Sigmoid colon (tissue), 6 donors: ENCODE measurements at regions not wholly inside any gene's neighbourhood (a gene's known extent, or its start where the extent isn't known, plus 50 kb on each side); places are given as distances from the start of the nearest gene placed in this dataset.

Experiments used
- DNase-seq: peaks from one replicate; pipeline ENCODE4 v3.0.0-alpha.2; 2019
- H3K27ac ChIP-seq, 4 donors: fragments of 200-600 bp; sonication (generic); one replicate each; pipeline ENCODE4 v1.5.1; 2016 to 2019; ENCODE audit warnings: mild to moderate bottlenecking in 1 of 4
- H3K27me3 ChIP-seq, 3 donors: fragments of 200-600 bp; sonication (generic); one replicate each; pipeline ENCODE4 v1.5.1; 2019; ENCODE audit warnings: mild to moderate bottlenecking in 1 of 3
- H3K36me3 ChIP-seq, 4 donors: fragments of 200-600 bp; sonication (generic); one replicate each; pipeline ENCODE4 v1.5.1; 2016 to 2019
- H3K4me1 ChIP-seq, 4 donors: fragments of 200-600 bp; sonication (generic); one replicate each; pipeline ENCODE4 v1.5.1; 2017 to 2019
- H3K4me3 ChIP-seq, 4 donors: fragments of 200-600 bp; sonication (generic); one replicate each; pipeline ENCODE4 v1.5.1; 2017 to 2019; ENCODE audit warnings: mild to moderate bottlenecking in 2 of 4, moderate library complexity in 1 of 4
- H3K9me3 ChIP-seq, 4 donors: fragments of 200-600 bp in 3 of 4; sonication (generic) in 3 of 4; one replicate each; pipeline versions ENCODE4 v1.5.1 to v1.6.1; 2013 to 2019
- EP300 ChIP-seq, 4 donors: sonication (generic); formaldehyde crosslinking; IDR thresholded peaks; one replicate each; pipeline ENCODE4 v1.6.1; 2017; ENCODE audit warnings: antibody characterized with exemption in 4 of 4
- POLR2A ChIP-seq, 2 donors: fragments of 450-650 bp; IDR thresholded peaks; one replicate each; pipeline ENCODE4 v1.6.1; 2016; ENCODE audit warnings: antibody characterized with exemption in 2 of 2, mild to moderate bottlenecking in 2 of 2, moderate library complexity in 2 of 2
- POLR2AphosphoS5 ChIP-seq, 4 donors: sonication (generic); formaldehyde crosslinking; IDR thresholded peaks; one replicate each; pipeline ENCODE4 v1.6.1; 2017; ENCODE audit warnings: antibody characterized with exemption in 4 of 4
- WGBS, 2 donors: extraction: QIAGEN DNeasy Blood & Tissue Kit; methylation state at CpG; one replicate each; pipeline ENCODE4 v1.1.7; 2013; 5-methylcytosine and 5-hydroxymethylcytosine counted together
- intact Hi-C: fragments of 100-400 bp; cut with DNase I; formaldehyde crosslinking; loops from one replicate; pipeline ENCODE4 v1.15.1; 2023
- TF ChIP-seq, protein P1 (sequence below), 4 experiments: fragments of 450-650 bp in 3 of 4; fragments of 200-600 bp in 1 of 4; IDR thresholded peaks; one replicate each; pipeline ENCODE4 v1.5.1; 2016 to 2019; ENCODE audit warnings: antibody characterized with exemption in 4 of 4, mild to moderate bottlenecking in 3 of 4, moderate library complexity in 2 of 4
- donor health status: healthy with polysubstance abuse.
- donor health status: healthy.

DNA sequence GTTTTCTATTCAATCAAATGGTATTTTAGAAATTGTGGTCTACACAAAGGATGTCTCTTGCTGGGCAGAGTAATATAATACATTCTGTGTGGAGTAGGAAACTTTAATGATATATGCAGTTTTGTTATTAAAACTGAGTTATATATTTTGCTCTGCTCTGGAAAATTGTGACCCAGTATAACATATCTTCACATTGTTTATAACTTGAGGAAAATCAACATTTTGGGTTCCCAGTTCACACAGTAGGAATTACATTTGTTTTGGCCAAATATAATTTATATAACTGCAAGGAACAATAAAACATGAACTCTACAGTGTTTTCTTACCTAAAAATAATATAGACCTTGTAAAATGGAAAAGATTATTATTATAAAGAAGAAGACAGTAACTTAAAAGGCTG lies 372.4 kb downstream of the OSR1 start:
- TF ChIP-seq POLR2A (IDR thresholded peaks at IDR 0.05) (no peak), EP300 (IDR thresholded peaks at IDR 0.05) (no peak), POLR2AphosphoS5 (IDR thresholded peaks at IDR 0.05) (no peak)
- TF ChIP-seq, protein P1, sequence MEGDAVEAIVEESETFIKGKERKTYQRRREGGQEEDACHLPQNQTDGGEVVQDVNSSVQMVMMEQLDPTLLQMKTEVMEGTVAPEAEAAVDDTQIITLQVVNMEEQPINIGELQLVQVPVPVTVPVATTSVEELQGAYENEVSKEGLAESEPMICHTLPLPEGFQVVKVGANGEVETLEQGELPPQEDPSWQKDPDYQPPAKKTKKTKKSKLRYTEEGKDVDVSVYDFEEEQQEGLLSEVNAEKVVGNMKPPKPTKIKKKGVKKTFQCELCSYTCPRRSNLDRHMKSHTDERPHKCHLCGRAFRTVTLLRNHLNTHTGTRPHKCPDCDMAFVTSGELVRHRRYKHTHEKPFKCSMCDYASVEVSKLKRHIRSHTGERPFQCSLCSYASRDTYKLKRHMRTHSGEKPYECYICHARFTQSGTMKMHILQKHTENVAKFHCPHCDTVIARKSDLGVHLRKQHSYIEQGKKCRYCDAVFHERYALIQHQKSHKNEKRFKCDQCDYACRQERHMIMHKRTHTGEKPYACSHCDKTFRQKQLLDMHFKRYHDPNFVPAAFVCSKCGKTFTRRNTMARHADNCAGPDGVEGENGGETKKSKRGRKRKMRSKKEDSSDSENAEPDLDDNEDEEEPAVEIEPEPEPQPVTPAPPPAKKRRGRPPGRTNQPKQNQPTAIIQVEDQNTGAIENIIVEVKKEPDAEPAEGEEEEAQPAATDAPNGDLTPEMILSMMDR (IDR thresholded peaks at IDR 0.05) = no peak
- intact Hi-C loops = no loop called here
- H3K27me3 ChIP-seq = no peaks in the 10 kb centered on the region
- H3K4me1 ChIP-seq = peaks cover 0 to 44% (median 25%) of the 10 kb centered on the region in 4 donors
- H3K4me3 ChIP-seq = no peak overlapping the region
- no peak overlapping the region for H3K27ac ChIP-seq
- DNase-seq = no peak
- H3K9me3 ChIP-seq = no peaks in the 10 kb centered on the region
- H3K36me3 ChIP-seq = no peaks in the 10 kb centered on the region

DNA sequence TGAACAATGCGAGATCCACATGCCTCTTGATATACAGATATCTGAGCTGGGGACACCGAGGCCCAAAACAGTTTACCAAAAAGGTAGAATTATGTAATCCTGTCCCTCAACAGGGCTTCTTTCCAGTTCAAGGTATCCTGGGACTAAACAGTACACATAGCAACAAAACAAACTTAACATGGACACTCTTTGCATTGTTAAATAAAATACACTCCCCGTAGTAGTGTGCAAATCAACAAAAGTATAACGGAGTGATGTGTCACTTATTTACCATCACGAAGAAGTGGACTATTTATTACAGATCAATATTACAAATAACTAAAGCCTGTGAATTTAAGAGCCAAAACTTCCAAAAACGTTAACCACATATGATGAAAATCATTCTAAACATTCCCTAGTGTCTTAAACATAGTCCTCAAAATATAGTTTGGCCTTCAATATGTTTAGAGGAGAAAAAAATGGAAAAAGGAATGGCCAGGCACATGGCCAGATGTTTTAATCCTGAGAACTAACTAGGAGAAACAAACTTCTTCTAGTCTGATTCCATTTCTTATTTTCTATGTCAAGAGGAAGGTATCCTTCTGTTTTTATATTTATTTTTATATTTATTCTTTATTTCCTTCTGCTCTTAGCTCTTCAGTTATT lies 377.5 kb downstream of the OSR1 start:
- Histone ChIP-seq H3K4me3 (no peak overlapping the region), H3K36me3 (no peaks in the 10 kb centered on the region), H3K4me1 (peaks cover 0 to 41% (median 31%) of the 10 kb centered on the region in 4 donors), H3K27ac (no peak overlapping the region), H3K9me3 (no peaks in the 10 kb centered on the region), H3K27me3 (no peaks in the 10 kb centered on the region)
- intact Hi-C loops = loop anchor here (2.0 kb wide), 1 partner anchor 228 kb away; no protein-coding TSS in a partner anchor
- 76 to 81% methylated on average over 6 of the region's 6 CpGs for WGBS, 2 donors
- no peak for DNase-seq
- TF ChIP-seq EP300 (IDR thresholded peaks at IDR 0.05) (no peak), POLR2AphosphoS5 (IDR thresholded peaks at IDR 0.05) (no peak)

DNA sequence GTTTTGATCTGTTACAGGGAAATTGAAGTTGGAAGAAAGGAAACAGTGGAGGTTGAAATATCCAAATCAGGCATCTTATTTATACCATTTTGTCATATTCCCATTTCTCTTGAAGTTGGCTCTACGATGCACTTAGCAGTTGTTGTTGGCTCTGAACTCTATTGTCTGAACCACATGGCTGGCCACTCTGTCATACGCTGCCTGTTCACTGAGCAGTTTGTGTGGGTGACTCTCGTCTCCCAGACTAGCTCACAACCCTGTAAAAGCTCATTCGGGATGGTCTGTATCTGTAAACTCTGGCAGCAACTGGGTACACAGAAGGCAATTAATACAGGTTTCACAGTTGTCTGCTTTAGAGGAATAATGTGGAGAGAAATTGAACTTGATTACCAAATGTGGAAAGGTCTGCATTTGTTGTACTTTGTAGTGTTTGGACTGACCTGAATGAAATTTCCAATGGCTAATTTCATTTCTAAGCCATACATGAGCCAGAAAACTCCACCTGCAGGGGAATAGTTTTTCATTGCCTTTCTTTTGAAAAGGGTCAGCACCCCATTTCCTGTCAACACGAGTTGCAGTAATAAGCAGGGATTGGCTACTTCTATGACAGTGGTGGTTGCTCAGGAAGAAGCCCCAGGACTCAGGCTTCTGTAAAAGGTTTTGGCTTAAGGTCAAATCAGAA lies 378.2 kb downstream of the OSR1 start:
- no peak overlapping the region for H3K27ac ChIP-seq
- no peaks in the 10 kb centered on the region for H3K36me3 ChIP-seq
- intact Hi-C loops = loop anchor here (2.0 kb wide), 1 partner anchor 227 kb away; no protein-coding TSS in a partner anchor
- H3K9me3 ChIP-seq = no peaks in the 10 kb centered on the region
- no peak for DNase-seq
- H3K4me1 ChIP-seq = peaks cover 0 to 45% (median 38%) of the 10 kb centered on the region in 4 donors
- no peak overlapping the region for H3K4me3 ChIP-seq
- H3K27me3 ChIP-seq = no peaks in the 10 kb centered on the region
- 80 to 82% methylated on average over 5 of the region's 5 CpGs for WGBS, 2 donors
- TF ChIP-seq POLR2AphosphoS5 (IDR thresholded peaks at IDR 0.05) = no peak
- no peak for TF ChIP-seq POLR2A (IDR thresholded peaks at IDR 0.05)
- TF ChIP-seq, protein P1 (IDR thresholded peaks at IDR 0.05) = no peak
- no peak for TF ChIP-seq EP300 (IDR thresholded peaks at IDR 0.05)

DNA sequence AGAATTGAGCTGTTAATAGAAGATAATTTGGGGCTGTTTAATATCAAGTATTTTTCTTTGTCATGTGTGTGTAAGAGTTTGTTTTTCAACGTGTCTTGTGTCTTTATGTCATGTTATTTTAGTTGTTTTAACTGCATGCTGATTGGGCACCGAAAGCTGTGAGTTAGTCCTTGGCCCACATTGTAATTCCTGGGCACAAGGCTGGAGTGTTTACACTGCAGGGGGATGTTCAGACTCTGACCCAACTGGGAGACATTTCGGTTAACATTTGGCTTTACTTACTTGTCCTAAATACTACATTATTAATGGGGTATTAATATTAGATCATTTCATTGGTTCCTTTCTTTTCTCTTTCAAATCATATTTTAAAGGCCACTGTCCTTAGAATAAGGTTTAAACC lies 381.0 kb downstream of the OSR1 start:
- intact Hi-C loops = loop anchor here (2.0 to 10.0 kb wide), 7 partner anchors 31 to 887 kb away; partner anchors contain the start of gene OSR1
- H3K9me3 ChIP-seq = no peaks in the 10 kb centered on the region
- no peak overlapping the region for H3K4me3 ChIP-seq
- TF ChIP-seq EP300 (IDR thresholded peaks at IDR 0.05) = no peak
- TF ChIP-seq, protein P1 (IDR thresholded peaks at IDR 0.05) = no peak
- TF ChIP-seq POLR2A (IDR thresholded peaks at IDR 0.05) = no peak
- TF ChIP-seq POLR2AphosphoS5 (IDR thresholded peaks at IDR 0.05) = no peak
- DNase-seq = no peak
- H3K36me3 ChIP-seq = no peaks in the 10 kb centered on the region
- 66 to 71% methylated on average over 3 of the region's 3 CpGs for WGBS, 2 donors
- H3K27ac ChIP-seq = peak overlapping the region; percentile 67 to 81 (median 77)
- peaks cover 0 to 47% (median 39%) of the 10 kb centered on the region in 4 donors for H3K4me1 ChIP-seq
- no peaks in the 10 kb centered on the region for H3K27me3 ChIP-seq
